Left lung (tissue), 4 donors: ENCODE measurements at regions not wholly inside any gene's neighbourhood (a gene's known extent, or its start where the extent isn't known, plus 50 kb on each side); places are given as distances from the start of the nearest gene placed in this dataset.
"Not testable (repeated sequence)": the region's sequence is repeated elsewhere in the genome, so short reads cannot be mapped to it uniquely, and the experiment has no call there.

Source experiments
- ATAC-seq: fragments of 200-7000 bp; cut with Tn5 transposase; one replicate; pipeline ENCODE4 v1.9.1; 2020; ENCODE audit warnings: moderate library complexity
- DNase-seq, 4 donors: peaks; one replicate each; pipeline ENCODE4 v3.0.0-alpha.2; 2013 to 2020
- H3K27ac ChIP-seq, 2 donors: fragments of 200-600 bp; sonication (generic) in 1 of 2; one replicate each; pipeline versions ENCODE4 v1.5.0 to v1.8.0; 2020 to 2021
- H3K27me3 ChIP-seq, 2 donors: fragments of 200-600 bp; sonication (generic) in 1 of 2; one replicate each; pipeline versions ENCODE4 v1.5.0 to v1.8.0; 2020 to 2021
- H3K36me3 ChIP-seq, 2 donors: fragments of 200-600 bp; sonication (generic) in 1 of 2; one replicate each; pipeline versions ENCODE4 v1.5.0 to v1.8.0; 2020 to 2021
- H3K4me1 ChIP-seq, 2 donors: fragments of 200-600 bp; one replicate each; pipeline ENCODE4 v1.8.0; 2021
- H3K4me3 ChIP-seq, 2 donors: fragments of 200-600 bp; sonication (generic) in 1 of 2; one replicate each; pipeline versions ENCODE4 v1.5.0 to v1.8.0; 2020 to 2021; ENCODE audit warnings: mild to moderate bottlenecking in 1 of 2
- H3K9me3 ChIP-seq, 2 donors: fragments of 200-600 bp; sonication (generic) in 1 of 2; one replicate each; pipeline versions ENCODE4 v1.5.0 to v1.8.0; 2020 to 2021
- CTCF ChIP-seq, 2 donors: fragments of 200-600 bp; sonication (generic) in 1 of 2; IDR thresholded peaks; one replicate each; pipeline versions ENCODE4 v1.5.0 to v1.8.0; 2021; ENCODE audit warnings: antibody characterized with exemption in 2 of 2
- intact Hi-C, 2 donors: fragments of 100-400 bp; cut with DNase I; formaldehyde crosslinking; loops; one replicate each; pipeline versions ENCODE4 v1.11.2 to v1.14.2; 2022
- donor health status: DM: no; HTN: yes; CAD: no.
- donor health status: DM: no; HTN: no; CAD: no.

- intact Hi-C loops = no loop called here
- H3K36me3 ChIP-seq = no peaks in the 10 kb centered on the region
- DNase-seq = no peak
- no peaks in the 10 kb centered on the region for H3K4me1 ChIP-seq
- no peak overlapping the region for H3K4me3 ChIP-seq
- no peaks in the 10 kb centered on the region for H3K27me3 ChIP-seq
- no peak overlapping the region for H3K27ac ChIP-seq
- ATAC-seq = no peak
- H3K9me3 ChIP-seq = peaks cover 0 to 36% of the 10 kb centered on the region in 2 donors
- TF ChIP-seq CTCF (IDR thresholded peaks at IDR 0.05) = no peak
Measured at GRCh38 chr6:84967965-84968364, 203.6 kb upstream of the TBX18 start.

DNA sequence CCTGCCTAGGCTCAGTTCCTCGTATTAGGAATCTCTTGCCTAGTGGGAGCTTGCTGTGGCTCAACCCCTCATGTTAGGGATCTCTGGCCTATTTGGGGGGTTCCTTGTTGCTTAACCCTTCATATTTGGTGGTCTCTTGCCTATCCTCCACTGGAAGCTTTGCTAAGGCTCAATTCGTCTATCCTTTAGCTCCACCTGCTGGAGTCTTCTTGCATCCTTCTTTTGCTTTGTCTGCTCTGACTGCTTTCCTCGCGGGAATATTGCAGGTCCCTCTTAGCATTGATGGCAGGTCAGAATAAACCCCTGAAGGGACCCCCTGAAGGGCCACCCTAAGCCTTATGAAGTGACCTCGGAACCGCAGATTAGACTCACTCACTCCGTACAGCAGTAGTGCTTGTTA, 203.0 kb upstream of the TBX18 start:
- H3K4me1 ChIP-seq = no peaks in the 10 kb centered on the region
- peaks cover 0 to 36% of the 10 kb centered on the region in 2 donors for H3K9me3 ChIP-seq
- H3K36me3 ChIP-seq = no peaks in the 10 kb centered on the region
- no peaks in the 10 kb centered on the region for H3K27me3 ChIP-seq
- no peak for TF ChIP-seq CTCF (IDR thresholded peaks at IDR 0.05)
- ATAC-seq = no peak
- intact Hi-C loops = no loop called here
- DNase-seq = no peak
- H3K27ac ChIP-seq = no peak overlapping the region
- H3K4me3 ChIP-seq = no peak overlapping the region

- ATAC-seq (no peak), DNase-seq (no peak)
- TF ChIP-seq CTCF (IDR thresholded peaks at IDR 0.05) = no peak
- intact Hi-C loops = no loop called here
- H3K9me3 ChIP-seq = peaks cover 0 to 11% of the 10 kb centered on the region in 2 donors
- H3K4me1 ChIP-seq = no peaks in the 10 kb centered on the region
- H3K36me3 ChIP-seq = no peaks in the 10 kb centered on the region
- H3K27me3 ChIP-seq = no peaks in the 10 kb centered on the region
- no peak overlapping the region for H3K4me3 ChIP-seq
- no peak overlapping the region for H3K27ac ChIP-seq
Measured at GRCh38 chr6:84953111-84953755, 188.8 kb upstream of the TBX18 start.

DNA sequence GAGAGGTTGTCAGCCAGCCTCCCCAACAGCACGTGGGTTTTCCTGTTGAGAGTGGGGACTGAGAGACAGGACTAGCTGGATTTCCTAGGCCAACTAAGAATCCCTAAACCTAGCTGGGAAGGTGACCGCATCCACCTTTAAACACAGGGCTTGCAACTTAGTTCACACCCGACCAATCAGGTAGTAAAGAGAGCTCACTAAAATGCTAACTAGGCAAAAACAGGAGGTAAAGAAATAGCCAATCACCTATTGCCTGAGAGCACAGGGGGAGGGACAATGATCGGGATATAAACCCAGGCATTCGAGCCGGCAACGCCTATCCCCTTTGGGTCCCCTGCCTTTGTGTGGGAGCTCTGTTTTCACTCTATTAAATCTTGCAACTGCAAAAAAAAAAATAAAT, 180.5 kb upstream of the TBX18 start:
- intact Hi-C loops, H3K36me3 ChIP-seq, H3K27me3 ChIP-seq, DNase-seq, H3K4me1 ChIP-seq, H3K4me3 ChIP-seq, ATAC-seq, H3K27ac ChIP-seq: not testable (repeated sequence)
- H3K9me3 ChIP-seq = peaks cover 0 to 26% of the 10 kb centered on the region in 2 donors

- no peak overlapping the region for H3K27ac ChIP-seq
- H3K9me3 ChIP-seq = peaks cover 0 to 26% of the 10 kb centered on the region in 2 donors
- ATAC-seq (no peak), DNase-seq (no peak)
- intact Hi-C loops = no loop called here
- no peak overlapping the region for H3K4me3 ChIP-seq
- H3K27me3 ChIP-seq = no peaks in the 10 kb centered on the region
- no peaks in the 10 kb centered on the region for H3K36me3 ChIP-seq
- no peak for TF ChIP-seq CTCF (IDR thresholded peaks at IDR 0.05)
- no peaks in the 10 kb centered on the region for H3K4me1 ChIP-seq
Measured at GRCh38 chr6:84943905-84944304, 179.5 kb upstream of the TBX18 start.

- DNase-seq, H3K27ac ChIP-seq, H3K4me1 ChIP-seq, H3K4me3 ChIP-seq, H3K36me3 ChIP-seq, ATAC-seq, H3K27me3 ChIP-seq, intact Hi-C loops: not testable (repeated sequence)
- peaks cover 0 to 17% of the 10 kb centered on the region in 2 donors for H3K9me3 ChIP-seq
Measured at GRCh38 chr6:84941609-84942008, 177.2 kb upstream of the TBX18 start.
